OCI-LY3 (cell line): ENCODE measurements at regions not wholly inside any gene's neighbourhood (a gene's known extent, or its start where the extent isn't known, plus 50 kb on each side); places are given as distances from the start of the nearest gene placed in this dataset.
A peak's percentile ranks its signal among the peaks of the same experiment; 100 is the strongest.

Experiments used
- H2AFZ ChIP-seq: fragments of 200-600, 300-600 bp; shearing (Covaris generic); 2 replicates; pipeline ENCODE4 v1.6.0; 2014; ENCODE audit warnings: antibody characterized with exemption, low read depth, low read length
- H3K27ac ChIP-seq: fragments of 200-600, 300-600 bp; sonication (generic); 2 replicates; pipeline ENCODE4 v1.5.1; 2014; ENCODE audit warnings: mild to moderate bottlenecking, low read length, moderate library complexity, mixed read lengths
- H3K27me3 ChIP-seq: fragments of 200-600, 300-600 bp; sonication (generic); 2 replicates; pipeline ENCODE4 v1.6.1; 2014; ENCODE audit warnings: low read depth, low read length, mixed read lengths
- H3K36me3 ChIP-seq: fragments of 200-600, 300-600 bp; sonication (generic); replicated peaks from 2 replicates; pipeline ENCODE3; 2014; ENCODE audit warnings: low read depth, low read length, mixed read lengths
- H3K4me1 ChIP-seq: fragments of 300-600, 200-600 bp; sonication (generic); 2 replicates; pipeline ENCODE4 v1.6.1; 2014; ENCODE audit warnings: low read length, mixed read lengths
- H3K4me2 ChIP-seq: fragments of 200-600, 300-600 bp; sonication (generic); 2 replicates; pipeline ENCODE4 v1.6.1; 2014; ENCODE audit warnings: low read length, mixed read lengths
- H3K4me3 ChIP-seq: fragments of 300-600, 200-600 bp; sonication (generic); 2 replicates; pipeline ENCODE4 v1.5.1; 2014; ENCODE audit warnings: antibody characterized with exemption, mild to moderate bottlenecking, low read length, moderate library complexity
- H3K79me2 ChIP-seq: fragments of 300-600, 200-600 bp; shearing (Covaris generic); 2 replicates; pipeline ENCODE4 v1.6.1; 2014; ENCODE audit warnings: mild to moderate bottlenecking, low read length, mixed read lengths
- H3K9ac ChIP-seq: fragments of 300-600, 200-600 bp; shearing (Covaris generic); 2 replicates; pipeline ENCODE4 v1.6.0; 2014; ENCODE audit warnings: mild to moderate bottlenecking, low read length, moderate library complexity
- H3K9me3 ChIP-seq: fragments of 200-600, 300-600 bp; shearing (Covaris generic); 2 replicates; pipeline ENCODE4 v1.6.1; 2014; ENCODE audit warnings: low read length, mixed read lengths; ENCODE audit not compliant: insufficient read depth
- H4K20me1 ChIP-seq: fragments of 200-600, 300-600 bp; sonication (generic); 2 replicates; pipeline ENCODE4 v1.6.1; 2016; ENCODE audit warnings: low read length, mixed read lengths; ENCODE audit not compliant: insufficient read depth
- CTCF ChIP-seq: fragments of 200-600, 300-600 bp; sonication (generic); IDR thresholded peaks from 2 replicates; pipeline ENCODE4 v1.5.1; 2014; ENCODE audit warnings: antibody characterized with exemption, low read length, low read depth
- EZH2phosphoT487 ChIP-seq: fragments of 200-600 bp; shearing (Covaris generic); IDR thresholded peaks from 2 replicates; pipeline ENCODE4 v1.6.1; 2018; ENCODE audit warnings: antibody characterized with exemption, mixed run types, low read depth

DNA sequence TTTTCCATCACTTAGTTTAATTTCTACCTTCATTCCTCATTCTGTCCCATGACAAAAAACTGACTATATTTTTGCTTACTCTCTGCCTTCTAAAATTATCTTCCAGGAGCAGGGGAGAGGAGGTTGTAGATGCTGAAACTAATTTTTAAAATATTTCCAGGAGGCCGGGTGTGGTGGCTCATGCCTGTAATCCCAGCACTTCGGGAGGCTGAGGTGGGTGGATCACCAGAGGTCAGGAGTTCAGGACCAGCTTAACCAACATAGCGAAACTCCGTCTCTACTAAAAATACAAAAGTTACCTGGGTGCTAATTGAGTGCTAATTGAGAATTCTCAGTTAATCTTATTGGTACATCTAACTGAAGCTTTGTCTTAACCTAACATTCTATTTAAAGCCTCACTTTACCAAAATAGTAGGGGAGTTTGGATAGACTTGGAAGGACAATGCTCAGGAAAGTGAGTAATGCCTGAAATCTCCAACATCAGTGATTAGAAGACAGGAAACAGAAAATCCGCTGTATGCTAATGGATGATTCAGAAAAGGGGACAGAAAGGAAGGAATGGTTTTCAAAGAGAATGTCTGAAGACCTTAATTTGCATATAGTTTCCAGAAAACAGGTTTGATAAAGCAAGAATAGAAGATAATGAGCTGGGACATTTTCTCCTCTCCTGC lies 336.1 kb downstream of the GBE1 start:
- H3K27ac ChIP-seq = no peak overlapping the region
- H3K4me1 ChIP-seq = peaks cover 3% of the 10 kb centered on the region; the same call in 1 of the 2 replicates
- TF ChIP-seq EZH2phosphoT487 (no peak), CTCF (no peak)
- H3K9me3 ChIP-seq = no peaks in the 10 kb centered on the region
- H3K36me3 ChIP-seq = no peaks in the 10 kb centered on the region
- H3K9ac ChIP-seq = no peak overlapping the region
- no peak overlapping the region for H2AFZ ChIP-seq
- no peak overlapping the region for H3K4me3 ChIP-seq
- no peaks in the 10 kb centered on the region for H4K20me1 ChIP-seq
- H3K4me2 ChIP-seq = no peak overlapping the region
- no peaks in the 10 kb centered on the region for H3K79me2 ChIP-seq
- H3K27me3 ChIP-seq = no peaks in the 10 kb centered on the region

- TF ChIP-seq CTCF = peak; percentile 85
- no peak for TF ChIP-seq EZH2phosphoT487
- H3K4me2 ChIP-seq = no peak overlapping the region
- no peak overlapping the region for H3K27ac ChIP-seq
Measured at GRCh38 chr3:81419228-81419627, 342.2 kb downstream of the GBE1 start.

DNA sequence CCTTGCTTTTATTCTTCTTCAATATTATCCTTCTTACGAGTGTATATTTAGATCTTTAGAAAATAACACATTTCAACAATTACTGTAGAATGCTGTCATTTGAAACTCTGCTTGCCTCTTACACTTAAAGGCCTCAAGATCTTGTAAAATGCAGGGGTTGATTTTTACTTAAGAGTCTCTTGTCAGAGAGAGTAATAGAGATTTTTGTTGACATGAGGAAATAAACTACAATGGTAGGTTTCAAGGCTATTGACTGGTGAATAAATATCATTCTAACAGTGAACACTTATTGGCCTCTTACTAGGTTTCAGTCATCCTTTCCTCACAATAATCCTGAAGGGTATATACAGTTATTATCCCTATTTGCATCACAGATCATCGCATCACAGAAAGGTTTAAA lies 344.6 kb downstream of the GBE1 start:
- Histone ChIP-seq H3K27ac (no peak overlapping the region), H3K79me2 (no peaks in the 10 kb centered on the region), H3K4me2 (no peak overlapping the region), H3K36me3 (no peaks in the 10 kb centered on the region), H4K20me1 (no peaks in the 10 kb centered on the region), H3K9me3 (no peaks in the 10 kb centered on the region), H2AFZ (no peak overlapping the region), H3K27me3 (no peaks in the 10 kb centered on the region), H3K4me1 (no peaks in the 10 kb centered on the region), H3K9ac (no peak overlapping the region), H3K4me3 (no peak overlapping the region)
- TF ChIP-seq CTCF (no peak), EZH2phosphoT487 (no peak)

More at GRCh38 chr3:81419228-81419627, 342.2 kb downstream of the GBE1 start:
- Histone ChIP-seq H2AFZ (no peak overlapping the region), H3K4me3 (no peak overlapping the region), H3K79me2 (no peaks in the 10 kb centered on the region), H3K27me3 (no peaks in the 10 kb centered on the region), H3K36me3 (no peaks in the 10 kb centered on the region), H4K20me1 (no peaks in the 10 kb centered on the region), H3K9ac (no peak overlapping the region), H3K4me1 (no peaks in the 10 kb centered on the region), H3K9me3 (no peaks in the 10 kb centered on the region)

DNA sequence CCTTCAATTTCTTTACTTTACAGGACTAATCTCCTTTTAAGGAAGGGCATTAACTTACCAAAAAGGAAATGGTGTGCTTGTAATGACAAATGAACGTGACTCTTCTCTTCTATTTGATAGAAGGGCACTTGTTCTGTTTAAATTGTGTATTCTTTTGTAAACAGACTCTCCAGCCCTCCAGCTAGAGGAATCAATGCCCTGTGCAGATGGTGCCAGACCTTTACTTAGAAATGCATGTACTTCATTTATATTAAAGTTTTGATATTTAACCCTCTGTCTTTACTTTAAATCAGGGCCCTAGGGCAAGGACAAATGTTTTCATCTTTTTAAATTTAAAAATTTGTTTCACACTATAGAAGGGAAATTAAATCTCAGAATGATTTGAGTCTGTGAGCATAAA lies 355.1 kb downstream of the GBE1 start:
- H3K27me3 ChIP-seq = no peaks in the 10 kb centered on the region
- peaks cover 6% of the 10 kb centered on the region for H3K4me1 ChIP-seq
- no peak overlapping the region for H3K4me3 ChIP-seq
- H3K9me3 ChIP-seq = no peaks in the 10 kb centered on the region
- H3K27ac ChIP-seq = no peak overlapping the region
- H3K4me2 ChIP-seq = no peak overlapping the region
- H4K20me1 ChIP-seq = no peaks in the 10 kb centered on the region
- H3K36me3 ChIP-seq = no peaks in the 10 kb centered on the region
- H3K9ac ChIP-seq = no peak overlapping the region
- H3K79me2 ChIP-seq = no peaks in the 10 kb centered on the region
- 0 out of 2 replicates have a peak overlapping the region, but pooled peaks have one; percentile 28 for H2AFZ ChIP-seq
- TF ChIP-seq EZH2phosphoT487 (no peak), CTCF (no peak)
